CD4-positive, alpha-beta memory T cell (primary cell): ENCODE measurements at regions not wholly inside any gene's neighbourhood (a gene's known extent, or its start where the extent isn't known, plus 50 kb on each side); places are given as distances from the start of the nearest gene placed in this dataset.

Source experiments
- CTCF ChIA-PET: fragments of 350-600 bp; sonication (Branson Sonifier 250); formaldehyde crosslinking; loops from one replicate; lab custom pipeline; 2021; ENCODE audit warnings: inconsistent platforms; ENCODE audit not compliant: partially characterized antibody; lab: Charles Lee
- POLR2A ChIA-PET: fragments of 350-600 bp; sonication (Branson Sonifier 250); formaldehyde crosslinking; loops from one replicate; lab custom pipeline; 2021; ENCODE audit not compliant: partially characterized antibody; lab: Charles Lee
- DNase-seq, 5 donors: peaks; one replicate each; pipeline versions ENCODE4 v3.0.0 to v3.0.0-alpha.2; 2020 to 2022; ENCODE audit warnings: mixed read lengths in 1 of 5
- H3K27ac ChIP-seq: one replicate; pipeline ENCODE4 v1.7.0; 2013; ENCODE audit warnings: low read depth, low read length
- H3K27me3 ChIP-seq: 2 replicates; pipeline ENCODE4 v1.7.0; 2013; ENCODE audit warnings: mild to moderate bottlenecking, low read length, moderate library complexity; ENCODE audit not compliant: insufficient read depth
- H3K36me3 ChIP-seq: 2 replicates; pipeline ENCODE4 v1.7.0; 2013; ENCODE audit warnings: mild to moderate bottlenecking, low read length, moderate library complexity; ENCODE audit not compliant: insufficient read depth
- H3K4me1 ChIP-seq: 2 replicates; pipeline ENCODE4 v1.7.0; 2013; ENCODE audit warnings: mild to moderate bottlenecking, low read length, moderate library complexity; ENCODE audit not compliant: insufficient read depth
- H3K4me3 ChIP-seq, 2 donors: one replicate each; pipeline ENCODE4 v1.7.0; 2013; ENCODE audit warnings: low read length in 2 of 2, mild to moderate bottlenecking in 1 of 2
- H3K9me3 ChIP-seq, 2 donors: one replicate each; pipeline ENCODE4 v1.7.0; 2013; ENCODE audit warnings: low read length in 2 of 2, control low read depth in 1 of 2; ENCODE audit not compliant: control insufficient read depth in 1 of 2
- H3K27ac Mint-ChIP-seq, 7 donors: one replicate each; pipeline ENCODE4 v1.8.0; 2020 to 2021; ENCODE audit warnings: mixed read lengths in 7 of 7, mild to moderate bottlenecking in 6 of 7, inconsistent platforms in 3 of 7, moderate library complexity in 3 of 7
- H3K27me3 Mint-ChIP-seq, 2 donors: one replicate each; pipeline ENCODE4 v1.8.0; 2020 to 2021; ENCODE audit warnings: mixed read lengths in 2 of 2
- H3K36me3 Mint-ChIP-seq, 2 donors: one replicate each; pipeline ENCODE4 v1.8.0; 2020 to 2021; ENCODE audit warnings: mixed read lengths in 2 of 2, inconsistent platforms in 1 of 2, mild to moderate bottlenecking in 1 of 2
- H3K4me1 Mint-ChIP-seq, 4 donors: one replicate each; pipeline ENCODE4 v1.8.0; 2020 to 2021; ENCODE audit warnings: mixed read lengths in 4 of 4, mild to moderate bottlenecking in 1 of 4
- H3K4me3 Mint-ChIP-seq, 8 donors: one replicate each; pipeline ENCODE4 v1.8.0; 2020 to 2021; ENCODE audit warnings: mixed read lengths in 8 of 8, mild to moderate bottlenecking in 7 of 8, moderate library complexity in 6 of 8, inconsistent platforms in 3 of 8
- H3K9me3 Mint-ChIP-seq, 8 donors: one replicate each; pipeline ENCODE4 v1.8.0; 2020 to 2021; ENCODE audit warnings: mixed read lengths in 8 of 8, mild to moderate bottlenecking in 5 of 8, inconsistent platforms in 3 of 8, moderate library complexity in 1 of 8
- intact Hi-C: fragments of 100-400 bp; cut with micrococcal nuclease; formaldehyde crosslinking; loops from one replicate; pipeline ENCODE4 v1.15.1; 2023

DNA sequence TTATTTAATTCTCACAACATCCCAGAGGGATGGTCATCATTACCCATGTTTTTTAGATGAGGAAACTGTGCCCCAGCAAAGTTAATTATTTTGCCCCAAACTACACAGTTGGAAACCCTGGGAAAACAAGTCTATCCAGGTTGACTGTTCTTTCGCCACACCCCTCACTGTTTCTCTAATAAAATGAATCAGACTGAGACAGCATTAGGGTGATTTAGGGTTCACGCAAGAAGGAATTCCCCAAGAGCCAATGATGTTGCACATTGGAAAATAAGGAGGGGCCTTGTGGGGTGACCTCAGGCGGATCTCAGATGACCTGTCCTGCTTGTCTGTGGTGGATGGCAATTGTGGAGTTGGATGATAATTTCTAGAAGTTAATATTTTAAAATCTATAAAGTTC is 135.7 kb upstream of the TBX20 start:
- no peaks in the 10 kb centered on the region for H3K27me3 ChIP-seq
- H3K27ac ChIP-seq, result no peak overlapping the region
- Mint-ChIP-seq H3K27me3 (peaks cover 4 to 6% of the 10 kb centered on the region in 2 donors), H3K4me1 (no peaks in the 10 kb centered on the region), H3K27ac (no peak overlapping the region), H3K4me3 (no peak overlapping the region), H3K36me3 (no peaks in the 10 kb centered on the region), H3K9me3 (no peaks in the 10 kb centered on the region)
- intact Hi-C loops, result no loop called here
- no peaks in the 10 kb centered on the region for H3K4me1 ChIP-seq
- DNase-seq, result no peak
- H3K4me3 ChIP-seq, result no peak overlapping the region
- H3K36me3 ChIP-seq, result no peaks in the 10 kb centered on the region
- ChIA-PET POLR2A (no interaction called here), CTCF (no interaction called here)
- no peaks in the 10 kb centered on the region for H3K9me3 ChIP-seq

DNA sequence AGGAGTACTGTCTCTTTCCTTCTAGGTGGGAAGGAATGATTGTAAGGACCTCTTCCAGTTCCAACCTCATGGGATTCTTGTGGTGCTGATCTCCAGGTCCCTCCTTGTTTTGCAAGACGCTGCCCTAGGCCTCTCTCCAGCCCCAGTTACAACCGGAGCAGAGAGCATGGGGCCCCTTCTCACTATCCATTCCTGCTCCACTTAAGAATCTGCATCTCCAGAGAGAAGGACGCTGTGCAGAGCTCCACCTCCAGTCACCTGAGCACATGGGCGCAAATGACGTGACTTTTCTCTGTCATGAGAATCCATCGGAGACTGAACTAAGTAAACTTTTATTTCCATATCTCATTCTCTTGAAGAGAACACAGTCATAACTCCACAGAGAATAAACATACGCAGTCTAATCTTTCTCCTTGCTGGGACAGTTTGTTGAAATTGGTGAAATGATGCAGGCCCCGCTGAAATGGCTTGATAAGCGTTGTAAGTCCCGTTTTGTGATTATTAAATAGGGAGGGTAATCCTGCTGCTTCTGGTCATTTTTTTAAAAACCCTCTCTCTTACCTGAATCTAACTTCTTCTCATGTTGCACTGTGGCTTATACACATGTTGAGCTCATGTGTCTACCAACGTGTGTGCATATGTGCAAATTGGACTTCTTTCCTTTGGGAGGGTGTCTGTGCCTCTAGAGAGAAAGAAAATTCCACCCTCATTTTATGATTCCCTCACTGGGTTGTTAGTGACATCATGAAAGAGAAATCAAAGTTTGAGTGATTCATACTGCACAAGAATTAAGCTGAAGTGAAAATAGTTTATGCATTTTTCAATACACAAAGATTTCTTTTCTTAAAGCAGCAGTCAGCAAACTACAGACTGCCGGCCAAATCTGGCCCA is 133.2 kb upstream of the TBX20 start:
- no peak for DNase-seq
- Histone ChIP-seq H3K27ac (no peak overlapping the region), H3K27me3 (no peaks in the 10 kb centered on the region), H3K36me3 (no peaks in the 10 kb centered on the region), H3K4me3 (no peak overlapping the region), H3K9me3 (no peaks in the 10 kb centered on the region), H3K4me1 (no peaks in the 10 kb centered on the region)
- intact Hi-C loops, result no loop called here
- Mint-ChIP-seq H3K27me3 (peaks cover 4 to 7% of the 10 kb centered on the region in 2 donors), H3K36me3 (no peaks in the 10 kb centered on the region), H3K9me3 (no peaks in the 10 kb centered on the region), H3K27ac (no peak overlapping the region), H3K4me3 (no peak overlapping the region), H3K4me1 (no peaks in the 10 kb centered on the region)
- POLR2A ChIA-PET, result no interaction called here
- CTCF ChIA-PET, result no interaction called here

DNA sequence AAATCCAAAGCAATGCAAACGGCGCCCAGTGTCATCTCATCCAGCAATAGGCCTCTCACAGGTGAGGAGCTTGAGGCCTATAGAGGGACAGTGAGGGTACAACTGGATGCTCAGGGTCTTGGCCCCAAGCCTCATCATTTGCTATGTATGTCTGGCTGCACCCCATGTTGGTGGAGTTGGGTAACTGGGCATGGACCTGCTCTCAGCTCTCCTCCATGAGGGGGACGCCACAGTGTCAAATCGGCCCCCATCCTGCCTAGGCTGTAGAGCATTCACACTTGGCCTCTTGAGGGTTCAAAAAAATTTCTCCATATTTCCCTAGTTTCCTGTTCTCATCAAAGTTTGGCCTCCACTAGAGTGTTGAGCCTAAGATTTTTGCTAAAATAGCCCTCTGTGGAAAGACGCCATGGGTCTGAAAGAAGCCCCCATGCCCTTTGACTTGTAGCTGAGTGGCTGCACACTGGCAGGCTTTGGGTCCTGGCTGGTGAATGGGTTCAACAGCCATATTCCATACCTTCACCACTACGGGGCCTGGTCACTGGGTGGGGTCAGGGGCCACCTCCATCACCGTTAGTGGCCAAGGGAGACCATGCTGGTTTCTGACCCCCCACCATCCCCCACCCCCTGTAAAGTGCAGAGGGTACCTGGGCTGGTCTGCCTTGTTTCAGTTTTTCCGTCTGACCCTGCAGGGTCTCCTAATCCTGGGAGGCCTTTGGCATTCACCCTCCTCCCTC is 132.3 kb upstream of the TBX20 start:
- intact Hi-C loops, result no loop called here
- no peak overlapping the region for H3K4me3 ChIP-seq
- DNase-seq, result no peak
- H3K27me3 ChIP-seq, result no peaks in the 10 kb centered on the region
- ChIA-PET POLR2A (no interaction called here), CTCF (no interaction called here)
- peaks cover 4 to 7% of the 10 kb centered on the region in 2 donors for H3K27me3 Mint-ChIP-seq
- H3K4me3 Mint-ChIP-seq, result no peak overlapping the region
- H3K4me1 Mint-ChIP-seq, result no peaks in the 10 kb centered on the region
- no peaks in the 10 kb centered on the region for H3K36me3 ChIP-seq
- no peak overlapping the region for H3K27ac Mint-ChIP-seq
- no peaks in the 10 kb centered on the region for H3K36me3 Mint-ChIP-seq
- no peaks in the 10 kb centered on the region for H3K9me3 Mint-ChIP-seq
- H3K4me1 ChIP-seq, result no peaks in the 10 kb centered on the region
- no peak overlapping the region for H3K27ac ChIP-seq
- no peaks in the 10 kb centered on the region for H3K9me3 ChIP-seq

DNA sequence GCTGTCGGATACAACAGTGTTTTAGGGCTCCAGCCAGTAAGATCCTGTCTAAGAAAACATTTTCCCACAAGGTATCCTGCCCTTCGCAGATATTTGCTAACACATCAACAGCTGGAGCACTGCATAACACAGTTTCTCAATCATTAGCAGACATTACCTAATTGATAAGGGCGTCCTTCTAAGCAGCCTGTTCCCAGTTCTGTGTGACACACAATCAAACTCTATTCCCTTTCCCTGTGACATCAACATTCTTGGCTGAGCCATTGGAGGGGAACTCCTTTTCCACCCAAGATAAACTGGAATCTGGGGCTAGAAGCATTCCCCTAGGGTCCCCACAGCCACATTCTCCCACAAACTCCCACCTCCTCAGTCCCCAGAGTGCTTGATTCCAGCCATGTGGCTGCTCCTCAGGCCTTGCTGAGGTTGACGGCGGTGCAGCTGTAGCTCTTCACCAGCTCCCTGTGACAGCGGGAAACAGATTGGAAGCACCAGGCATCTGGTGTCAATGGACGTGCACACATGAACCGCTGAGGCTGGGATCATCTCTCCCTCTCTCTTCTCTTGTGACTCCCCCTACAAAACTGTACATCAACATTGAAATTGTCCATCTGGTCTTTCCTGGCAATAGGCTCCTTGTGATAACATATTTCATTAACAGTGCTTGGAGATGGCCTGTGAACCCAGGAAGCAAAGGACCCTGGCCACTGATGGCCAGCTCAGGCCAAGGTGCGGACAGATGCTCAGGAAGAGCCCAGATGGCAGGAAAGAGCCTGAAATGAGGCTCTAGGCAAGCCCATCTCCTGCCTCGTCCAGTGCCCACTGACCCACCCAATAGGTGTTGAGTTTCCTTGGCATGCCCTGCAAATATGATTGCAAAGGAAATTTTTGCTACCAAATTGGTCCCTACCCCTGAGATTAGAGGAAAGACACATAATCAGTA is 131.1 kb upstream of the TBX20 start:
- DNase-seq, result no peak
- Mint-ChIP-seq H3K36me3 (no peaks in the 10 kb centered on the region), H3K27ac (no peak overlapping the region), H3K27me3 (peaks cover 2 to 3% of the 10 kb centered on the region in 2 donors), H3K9me3 (no peaks in the 10 kb centered on the region), H3K4me1 (no peaks in the 10 kb centered on the region), H3K4me3 (no peak overlapping the region)
- no peaks in the 10 kb centered on the region for H3K9me3 ChIP-seq
- intact Hi-C loops, result no loop called here
- POLR2A ChIA-PET, result no interaction called here
- no peak overlapping the region for H3K4me3 ChIP-seq
- H3K27me3 ChIP-seq, result no peaks in the 10 kb centered on the region
- no peaks in the 10 kb centered on the region for H3K4me1 ChIP-seq
- CTCF ChIA-PET, result no interaction called here
- H3K27ac ChIP-seq, result no peak overlapping the region
- H3K36me3 ChIP-seq, result no peaks in the 10 kb centered on the region

DNA sequence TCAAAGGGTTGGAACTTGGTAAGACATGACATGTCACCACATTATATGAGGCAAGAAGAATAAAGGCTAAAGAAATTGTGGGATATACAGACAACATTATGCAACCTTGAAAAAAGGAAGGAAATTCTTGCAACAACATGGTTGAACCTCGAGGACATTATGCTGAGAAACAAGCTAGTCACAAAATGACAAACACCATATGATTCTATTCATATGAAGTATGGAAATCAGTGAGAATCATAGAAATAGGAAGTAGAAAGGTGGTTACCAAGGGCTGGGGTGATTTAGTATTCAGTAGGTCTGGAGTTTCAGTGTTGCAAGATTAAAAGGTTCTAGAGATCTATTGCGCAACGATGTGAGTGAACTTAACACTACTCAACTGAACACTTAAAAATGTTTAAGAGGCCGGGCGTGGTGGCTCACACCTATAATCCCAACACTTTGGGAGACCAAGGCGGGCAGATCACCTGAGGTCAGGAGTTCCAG is 126.9 kb upstream of the TBX20 start:
- H3K4me3 Mint-ChIP-seq, result no peak overlapping the region
- H3K27me3 Mint-ChIP-seq, result peaks cover 6% of the 10 kb centered on the region in 2 donors
- intact Hi-C loops, result no loop called here
- Histone ChIP-seq H3K4me3 (no peak overlapping the region), H3K36me3 (no peaks in the 10 kb centered on the region), H3K9me3 (no peaks in the 10 kb centered on the region), H3K4me1 (no peaks in the 10 kb centered on the region), H3K27ac (no peak overlapping the region), H3K27me3 (no peaks in the 10 kb centered on the region)
- H3K36me3 Mint-ChIP-seq, result no peaks in the 10 kb centered on the region
- POLR2A ChIA-PET, result no interaction called here
- no peaks in the 10 kb centered on the region for H3K9me3 Mint-ChIP-seq
- no peak overlapping the region for H3K27ac Mint-ChIP-seq
- CTCF ChIA-PET, result no interaction called here
- no peak for DNase-seq
- H3K4me1 Mint-ChIP-seq, result no peaks in the 10 kb centered on the region

DNA sequence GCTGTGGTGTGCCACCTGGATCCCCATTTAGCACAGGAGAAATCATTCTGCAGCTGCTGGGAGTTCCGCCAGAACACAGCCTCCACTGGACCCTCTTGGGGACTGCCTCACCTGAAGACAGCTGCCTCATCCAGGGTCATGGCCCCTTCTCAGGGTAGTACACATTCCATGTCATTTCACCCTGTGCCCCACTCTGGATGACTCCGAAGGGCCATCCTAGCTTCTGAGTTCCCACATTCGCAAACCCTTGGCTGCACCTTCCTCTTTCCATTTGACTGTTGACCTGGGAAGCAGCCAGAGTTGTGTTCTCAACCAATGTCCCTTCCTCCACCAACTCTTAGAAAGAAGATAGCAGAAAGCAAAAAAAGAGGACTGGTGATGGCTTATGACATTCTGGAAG is 125.6 kb upstream of the TBX20 start:
- H3K9me3 ChIP-seq, result no peaks in the 10 kb centered on the region
- CTCF ChIA-PET, result no interaction called here
- DNase-seq, result no peak
- H3K4me3 ChIP-seq, result no peak overlapping the region
- H3K4me1 ChIP-seq, result no peaks in the 10 kb centered on the region
- Mint-ChIP-seq H3K4me3 (no peak overlapping the region), H3K36me3 (no peaks in the 10 kb centered on the region), H3K4me1 (no peaks in the 10 kb centered on the region), H3K27ac (no peak overlapping the region), H3K27me3 (peaks cover 6 to 7% of the 10 kb centered on the region in 2 donors), H3K9me3 (peaks cover 0 to 5% (median 0%) of the 10 kb centered on the region in 8 donors)
- POLR2A ChIA-PET, result no interaction called here
- H3K27me3 ChIP-seq, result no peaks in the 10 kb centered on the region
- intact Hi-C loops, result no loop called here
- no peaks in the 10 kb centered on the region for H3K36me3 ChIP-seq
- H3K27ac ChIP-seq, result no peak overlapping the region

DNA sequence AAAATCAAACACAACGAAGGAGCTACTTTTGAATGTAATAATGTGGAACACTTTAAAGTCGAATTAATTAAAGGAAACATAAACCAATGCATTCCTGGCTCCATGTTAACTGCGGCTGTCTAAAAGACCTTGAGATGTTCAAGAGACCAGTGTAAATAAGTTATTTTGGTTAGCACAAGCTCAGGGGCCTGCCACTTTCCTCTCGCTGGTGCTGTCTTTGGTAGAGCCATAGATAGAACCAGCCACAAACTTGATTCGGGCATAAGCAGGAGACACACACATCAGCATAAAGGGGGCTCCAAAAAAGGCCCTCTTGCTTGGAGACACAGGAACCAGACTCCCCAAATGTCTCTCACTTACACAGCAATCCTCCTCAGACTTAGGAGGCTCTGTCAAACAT is 121.6 kb upstream of the TBX20 start:
- Mint-ChIP-seq H3K27ac (no peak overlapping the region), H3K4me1 (no peaks in the 10 kb centered on the region)

More for the DNA sequence above, 121.6 kb upstream of the TBX20 start:
- Histone ChIP-seq H3K27me3 (no peaks in the 10 kb centered on the region), H3K27ac (no peak overlapping the region), H3K36me3 (no peaks in the 10 kb centered on the region), H3K9me3 (no peaks in the 10 kb centered on the region), H3K4me3 (no peak overlapping the region), H3K4me1 (no peaks in the 10 kb centered on the region)
- no peak overlapping the region for H3K4me3 Mint-ChIP-seq
- peaks cover 7 to 8% of the 10 kb centered on the region in 2 donors for H3K27me3 Mint-ChIP-seq
- DNase-seq, result no peak
- intact Hi-C loops, result no loop called here
- no peaks in the 10 kb centered on the region for H3K36me3 Mint-ChIP-seq
- ChIA-PET CTCF (no interaction called here), POLR2A (no interaction called here)
- peaks cover 0 to 7% (median 0%) of the 10 kb centered on the region in 8 donors for H3K9me3 Mint-ChIP-seq
